ENCODE measurements at regions not wholly inside any gene's neighbourhood (a gene's known extent, or its start where the extent isn't known, plus 50 kb on each side); places are given as distances from the start of the nearest gene placed in this dataset.

GRCh38 chr9:135258461-135258860 lies 171.0 kb downstream of the OLFM1 start:
- TF ChIP-seq POLR2AphosphoS5 (IDR thresholded peaks at IDR 0.05) (no peak), CTCF (IDR thresholded peaks at IDR 0.05) (no peak), POLR2A (IDR thresholded peaks at IDR 0.05) (no peak), EP300 (IDR thresholded peaks at IDR 0.05) (no peak)
